ENCODE measurements at regions not wholly inside any gene's neighbourhood (a gene's known extent, or its start where the extent isn't known, plus 50 kb on each side); places are given as distances from the start of the nearest gene placed in this dataset.

GRCh38 chr5:56692359-56693219, 122.8 kb upstream of the MAP3K1 start:
- intact Hi-C loops (cut with DNase I) = no loop called here
- Histone ChIP-seq H3K36me3 (no peaks in the 10 kb centered on the region), H3K27ac (no peak overlapping the region)

GRCh38 chr5:56688402-56688801, 126.9 kb upstream of the MAP3K1 start:
- H3K4me1 ChIP-seq = no peaks in the 10 kb centered on the region
- H3K36me3 ChIP-seq = no peaks in the 10 kb centered on the region
- intact Hi-C loops (cut with DNase I) = no loop called here
- DNase-seq = no peak
- no peaks in the 10 kb centered on the region for H3K27me3 ChIP-seq
- H3K9ac ChIP-seq (ENCODE audit: low read depth in 2 of 2, low read length in 2 of 2) = no peak overlapping the region
- no peak overlapping the region for H3K4me3 ChIP-seq
- H3K9me3 ChIP-seq = no peaks in the 10 kb centered on the region
- H3K27ac ChIP-seq = no peak overlapping the region
- TF ChIP-seq CTCF (IDR thresholded peaks at IDR 0.05) = no peak

More at GRCh38 chr5:56692359-56693219, 122.8 kb upstream of the MAP3K1 start:
- DNase-seq = no peak
- Histone ChIP-seq H3K4me1 (no peaks in the 10 kb centered on the region), H3K9me3 (no peaks in the 10 kb centered on the region), H3K27me3 (no peaks in the 10 kb centered on the region), H3K4me3 (no peak overlapping the region), H3K9ac (ENCODE audit: low read depth in 2 of 2, low read length in 2 of 2) (no peak overlapping the region)
- no peak for TF ChIP-seq CTCF (IDR thresholded peaks at IDR 0.05)

- Histone ChIP-seq H3K27ac (peak overlapping the region; percentile 30), H3K9ac (ENCODE audit: low read depth in 2 of 2, low read length in 2 of 2) (no peak overlapping the region), H3K4me1 (no peaks in the 10 kb centered on the region), H3K27me3 (no peaks in the 10 kb centered on the region), H3K36me3 (no peaks in the 10 kb centered on the region), H3K4me3 (no peak overlapping the region), H3K9me3 (no peaks in the 10 kb centered on the region)
- intact Hi-C loops (cut with DNase I) = no loop called here
- no peak for TF ChIP-seq CTCF (IDR thresholded peaks at IDR 0.05)
- DNase-seq = no peak
These were observed 128.8 kb upstream of the MAP3K1 start for GRCh38 chr5:56686337-56687195.

- no peak for TF ChIP-seq CTCF (IDR thresholded peaks at IDR 0.05)
- intact Hi-C loops (cut with DNase I) = no loop called here
- DNase-seq = no peak
- H3K9me3 ChIP-seq = no peaks in the 10 kb centered on the region
- H3K27me3 ChIP-seq = no peaks in the 10 kb centered on the region
- peak overlapping the region; percentile 26 for H3K27ac ChIP-seq
- H3K4me3 ChIP-seq = no peak overlapping the region
- H3K36me3 ChIP-seq = no peaks in the 10 kb centered on the region
- no peak overlapping the region for H3K9ac ChIP-seq (ENCODE audit: low read depth in 2 of 2, low read length in 2 of 2)
- no peaks in the 10 kb centered on the region for H3K4me1 ChIP-seq
These were observed 129.7 kb upstream of the MAP3K1 start for GRCh38 chr5:56685503-56686217.

GRCh38 chr5:56684159-56684558, 131.2 kb upstream of the MAP3K1 start:
- Histone ChIP-seq H3K9ac (ENCODE audit: low read depth in 2 of 2, low read length in 2 of 2) (no peak overlapping the region), H3K27ac (no peak overlapping the region), H3K9me3 (no peaks in the 10 kb centered on the region), H3K4me1 (no peaks in the 10 kb centered on the region), H3K36me3 (no peaks in the 10 kb centered on the region), H3K4me3 (no peak overlapping the region), H3K27me3 (no peaks in the 10 kb centered on the region)
- intact Hi-C loops (cut with DNase I) = no loop called here
- TF ChIP-seq CTCF (IDR thresholded peaks at IDR 0.05) = no peak
- no peak for DNase-seq

Measured in colonic mucosa (tissue), 4 donors.